Prostate gland (tissue), 2 donors: ENCODE measurements at regions not wholly inside any gene's neighbourhood (a gene's known extent, or its start where the extent isn't known, plus 50 kb on each side); places are given as distances from the start of the nearest gene placed in this dataset.

Experiments used
- CTCF ChIP-seq, 4 experiments: fragments of 200-600 bp in 2 of 4; fragments of 450-650 bp in 2 of 4; sonication (generic) in 2 of 4; IDR thresholded peaks; 1 replicate in 3 of 4; 2 replicates in 1 of 4; pipeline ENCODE4 v1.5.1; 2016 to 2019; ENCODE audit warnings: antibody characterized with exemption in 4 of 4, mild to moderate bottlenecking in 2 of 4, moderate library complexity in 2 of 4
- POLR2AphosphoS5 ChIP-seq: sonication (generic); formaldehyde crosslinking; IDR thresholded peaks from one replicate; pipeline ENCODE4 v1.6.1; 2017; ENCODE audit warnings: antibody characterized with exemption

DNA sequence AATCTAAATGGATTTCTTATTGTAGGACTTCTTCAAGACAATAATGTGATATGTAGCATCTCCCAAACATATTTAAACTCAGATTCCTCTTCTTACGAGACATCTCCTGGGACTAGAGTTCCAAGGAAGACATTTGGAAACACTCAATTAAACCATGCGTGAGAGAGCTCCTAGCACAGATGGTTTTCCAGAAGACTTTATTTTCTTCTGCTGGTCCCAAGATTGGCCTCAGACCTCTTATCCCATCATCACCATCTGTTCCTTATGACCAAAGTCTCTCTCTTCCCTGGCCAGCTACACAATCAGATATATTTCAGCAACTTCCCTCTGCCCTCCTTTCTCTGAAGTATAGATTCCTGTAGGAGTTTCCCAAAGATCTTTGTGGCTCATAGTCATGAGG, 93.2 kb upstream of the JARID2 start:
- no peak for TF ChIP-seq POLR2AphosphoS5
- no peak for TF ChIP-seq CTCF (IDR thresholded peaks at IDR 0.05)
